Erythroblast (primary cell): ENCODE measurements at regions not wholly inside any gene's neighbourhood (a gene's known extent, or its start where the extent isn't known, plus 50 kb on each side); places are given as distances from the start of the nearest gene placed in this dataset.

Source experiments
- GATA1 ChIP-seq: IDR thresholded peaks from 2 replicates; pipeline ENCODE4 v1.6.1; 2011; ENCODE audit warnings: low read depth, mild to moderate bottlenecking, control low read depth, low read length, moderate library complexity
- POLR2A ChIP-seq: IDR thresholded peaks from 2 replicates; pipeline ENCODE4 v1.6.1; 2011; ENCODE audit warnings: mild to moderate bottlenecking, low read length

DNA sequence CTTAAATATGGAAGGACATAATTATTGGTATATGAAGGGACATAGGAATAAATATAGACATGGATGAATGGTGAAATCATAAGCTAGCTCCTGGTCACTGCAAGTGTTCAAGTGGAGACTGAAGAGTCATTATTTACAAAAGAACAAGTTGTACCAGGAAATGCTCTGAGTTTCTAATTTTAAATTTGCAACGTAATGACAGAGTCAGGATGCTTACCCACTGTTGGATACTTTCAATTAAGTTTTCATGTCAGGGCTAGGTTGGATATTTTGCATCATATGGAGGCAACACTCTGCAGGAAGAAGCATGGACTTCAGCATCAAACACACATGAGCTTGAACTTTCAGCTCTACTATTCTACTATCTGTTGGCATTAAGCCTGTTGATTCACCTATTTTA, 499.6 kb upstream of the C1orf87 start:
- TF ChIP-seq POLR2A (no peak), GATA1 (no peak)
